HEK293T (cell line): ENCODE measurements at regions not wholly inside any gene's neighbourhood (a gene's known extent, or its start where the extent isn't known, plus 50 kb on each side); places are given as distances from the start of the nearest gene placed in this dataset.

Experiments used
- ARNT ChIP-seq: fragments of 450-650 bp; IDR thresholded peaks from 2 replicates; pipeline ENCODE4 v1.6.1; 2017; ENCODE audit warnings: mild to moderate bottlenecking
- BHLHE40 ChIP-seq: fragments of 450-650 bp; IDR thresholded peaks from 2 replicates; pipeline ENCODE4 v1.6.1; 2016; ENCODE audit warnings: mild to moderate bottlenecking, moderate library complexity, borderline replicate concordance
- CTBP1 ChIP-seq: fragments of 450-650 bp; IDR thresholded peaks from 2 replicates; pipeline ENCODE4 v1.6.1; 2016; ENCODE audit warnings: borderline replicate concordance
- ELF4 ChIP-seq: fragments of 450-650 bp; IDR thresholded peaks from 2 replicates; pipeline ENCODE4 v1.6.1; 2017; ENCODE audit warnings: antibody characterized with exemption
- FOXK2 ChIP-seq: fragments of 450-650 bp; IDR thresholded peaks from 2 replicates; pipeline ENCODE4 v1.6.1; 2016; ENCODE audit warnings: mild to moderate bottlenecking
- FOXM1 ChIP-seq: fragments of 450-650 bp; IDR thresholded peaks from 2 replicates; pipeline ENCODE4 v1.6.1; 2017; ENCODE audit warnings: mild to moderate bottlenecking, borderline replicate concordance
- HDGF ChIP-seq: fragments of 450-650 bp; IDR thresholded peaks from 2 replicates; pipeline ENCODE4 v1.6.1; 2017; ENCODE audit warnings: antibody characterized with exemption, borderline replicate concordance
- L3MBTL2 ChIP-seq: fragments of 450-650 bp; conservative IDR thresholded peaks from 2 replicates; pipeline ENCODE4 v1.6.1; 2016; ENCODE audit warnings: mild to moderate bottlenecking
- LEF1 ChIP-seq: fragments of 450-650 bp; IDR thresholded peaks from 2 replicates; pipeline ENCODE4 v1.6.1; 2017; ENCODE audit warnings: mild to moderate bottlenecking, borderline replicate concordance
- NFRKB ChIP-seq: fragments of 450-650 bp; IDR thresholded peaks from 2 replicates; pipeline ENCODE4 v1.6.1; 2016; ENCODE audit warnings: mild to moderate bottlenecking, moderate library complexity
- PKNOX1 ChIP-seq: fragments of 450-650 bp; IDR thresholded peaks from 2 replicates; pipeline ENCODE4 v1.6.1; 2016
- SP1 ChIP-seq: fragments of 450-650 bp; IDR thresholded peaks from 2 replicates; pipeline ENCODE4 v1.6.1; 2017
- SUZ12 ChIP-seq: fragments of 450-650 bp; IDR thresholded peaks from 2 replicates; pipeline ENCODE4 v1.6.1; 2016; ENCODE audit warnings: mild to moderate bottlenecking
- TARDBP ChIP-seq: fragments of 450-650 bp; IDR thresholded peaks from 2 replicates; pipeline ENCODE4 v1.6.1; 2016

- TF ChIP-seq BHLHE40 (no peak), L3MBTL2 (no peak), PKNOX1 (no peak), TARDBP (no peak), ELF4 (no peak), FOXK2 (no peak), HDGF (no peak), NFRKB (no peak), SUZ12 (no peak), ARNT (no peak), CTBP1 (no peak), FOXM1 (no peak), LEF1 (no peak), SP1 (no peak)
These were observed 131.0 kb upstream of the SRRM4 start for GRCh38 chr12:118850244-118850825.
